Dermis blood vessel endothelial cell (primary cell): ENCODE measurements at regions not wholly inside any gene's neighbourhood (a gene's known extent, or its start where the extent isn't known, plus 50 kb on each side); places are given as distances from the start of the nearest gene placed in this dataset.

Source experiments
- DNase-seq: peaks from one replicate; pipeline ENCODE4 v3.0.0; 2010

GRCh38 chr18:71707985-71708500, 836.1 kb downstream of the CBLN2 start:
- no peak for DNase-seq

GRCh38 chr18:71707400-71707799, 836.7 kb downstream of the CBLN2 start:
- DNase-seq = no peak

GRCh38 chr18:71689416-71690160, 854.6 kb downstream of the CBLN2 start:
- no peak for DNase-seq

- no peak for DNase-seq
Measured at GRCh38 chr18:71682591-71682990, 861.6 kb downstream of the CBLN2 start.

- no peak for DNase-seq
Measured at GRCh38 chr18:71678144-71678543, 866.0 kb downstream of the CBLN2 start.

- no peak for DNase-seq
Measured at GRCh38 chr18:71673954-71674353, 870.2 kb downstream of the CBLN2 start.

- no peak for DNase-seq
Measured at GRCh38 chr18:71673498-71673897, 870.6 kb downstream of the CBLN2 start.

GRCh38 chr18:71666481-71666880, 877.7 kb downstream of the CBLN2 start:
- no peak for DNase-seq

- DNase-seq = peak; percentile 30
Measured at GRCh38 chr18:71665131-71665530, 879.0 kb downstream of the CBLN2 start.

- DNase-seq = no peak
Measured at GRCh38 chr18:71643822-71644221, 900.3 kb downstream of the CBLN2 start.

- DNase-seq = no peak
Measured at GRCh38 chr18:71630696-71631095, 913.4 kb downstream of the CBLN2 start.

- DNase-seq = no peak
Measured at GRCh38 chr18:71625556-71626090, 918.5 kb downstream of the CBLN2 start.

- no peak for DNase-seq
Measured at GRCh38 chr18:71598374-71598773, 945.8 kb downstream of the CBLN2 start.

- peak; percentile 2 for DNase-seq
Measured at GRCh38 chr18:71597219-71597618, 946.9 kb downstream of the CBLN2 start.

- DNase-seq = no peak
Measured at GRCh38 chr18:71583252-71583651, 960.9 kb downstream of the CBLN2 start.

GRCh38 chr18:71554686-71555085, 989.5 kb downstream of the CBLN2 start:
- peak; percentile 54 for DNase-seq

- DNase-seq = no peak
Measured at GRCh38 chr18:71541643-71542042, 1002.5 kb downstream of the CBLN2 start.

- DNase-seq = peak; percentile 44
Measured at GRCh38 chr18:71529703-71530303, 1014.3 kb downstream of the CBLN2 start.

GRCh38 chr18:71523483-71524435, 1020.4 kb downstream of the CBLN2 start:
- DNase-seq = no peak

- DNase-seq = no peak
Measured at GRCh38 chr18:71505526-71505925, 1038.6 kb downstream of the CBLN2 start.

- DNase-seq = no peak
Measured at GRCh38 chr18:71503222-71503621, 1040.9 kb downstream of the CBLN2 start.

GRCh38 chr18:71485611-71486010, 1058.5 kb downstream of the CBLN2 start:
- no peak for DNase-seq
